ENCODE measurements at regions not wholly inside any gene's neighbourhood (a gene's known extent, or its start where the extent isn't known, plus 50 kb on each side); places are given as distances from the start of the nearest gene placed in this dataset.

- no peak for TF ChIP-seq USF1 (IDR thresholded peaks at IDR 0.05; ENCODE audit: borderline replicate concordance, low read depth)
Measured at GRCh38 chr3:73926360-73927202, 301.8 kb upstream of the PDZRN3 start (continued).

DNA sequence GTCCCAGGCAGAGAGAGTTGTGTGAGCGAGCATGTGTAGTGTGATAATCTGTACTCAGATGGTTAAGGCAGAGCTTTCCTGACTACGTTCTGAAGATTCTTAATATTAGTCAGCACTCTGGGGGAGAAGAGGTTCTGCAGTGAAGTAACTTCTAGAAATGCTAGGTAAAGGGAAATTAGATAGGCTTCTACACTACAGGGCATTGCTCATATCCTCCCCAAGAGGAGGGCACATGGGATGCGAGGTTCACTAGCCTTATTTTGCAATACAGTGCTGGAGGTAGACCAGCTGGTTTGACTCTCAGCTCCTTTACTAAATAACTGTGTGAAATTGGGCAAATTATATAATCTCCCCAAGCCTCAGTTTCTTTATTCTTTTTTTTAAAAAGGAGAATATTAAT is 300.3 kb upstream of the PDZRN3 start:
- peaks cover 0 to 2% of the 10 kb centered on the region in 2 experiments; a peak in 1 of 4 replicates for H3K4me1 ChIP-seq (ENCODE audit: control insufficient read depth in 1 of 2, insufficient read depth in 2 of 2, low read depth in 1 of 2, low read length in 1 of 2)
- H3K27me3 ChIP-seq (ENCODE audit: insufficient read depth) = no peaks in the 10 kb centered on the region
- POLR2A ChIA-PET = no interaction called here
- no peak overlapping the region for H2AFZ ChIP-seq (ENCODE audit: low read depth)
- H3K9ac ChIP-seq = no peak overlapping the region
- no peak for DNase-seq
- 36% methylated on average over 3 of the region's 3 CpGs for WGBS (ENCODE audit: low lambda C conversion rate)
- H3K4me3 ChIP-seq (ENCODE audit: low read depth in 2 of 2, low read length in 1 of 2) = no peak overlapping the region
- no peaks in the 10 kb centered on the region for H3K9me3 ChIP-seq
- H3K79me2 ChIP-seq (ENCODE audit: insufficient read depth) = no peaks in the 10 kb centered on the region
- no peaks in the 10 kb centered on the region for H3K36me3 ChIP-seq (replicated peaks in 1 of 2; ENCODE audit: control insufficient read depth in 1 of 2, insufficient read depth in 2 of 2, low read length in 1 of 2)
- CTCF ChIA-PET = no interaction called here
- no peaks in the 10 kb centered on the region for H3F3A ChIP-seq (replicated peaks; ENCODE audit: insufficient read depth)
- H4K20me1 ChIP-seq (ENCODE audit: insufficient read depth) = no peaks in the 10 kb centered on the region
- H3K4me2 ChIP-seq = no peak overlapping the region
- no peak overlapping the region for H3K27ac ChIP-seq (ENCODE audit: low read depth in 2 of 2, low read length in 1 of 2)
- no peak for TF ChIP-seq ZBTB33 (IDR thresholded peaks at IDR 0.05; ENCODE audit: borderline replicate concordance, low read depth)
- TF ChIP-seq NFIC (IDR thresholded peaks at IDR 0.05; ENCODE audit: borderline replicate concordance) = no peak
- TF ChIP-seq, protein P1, sequence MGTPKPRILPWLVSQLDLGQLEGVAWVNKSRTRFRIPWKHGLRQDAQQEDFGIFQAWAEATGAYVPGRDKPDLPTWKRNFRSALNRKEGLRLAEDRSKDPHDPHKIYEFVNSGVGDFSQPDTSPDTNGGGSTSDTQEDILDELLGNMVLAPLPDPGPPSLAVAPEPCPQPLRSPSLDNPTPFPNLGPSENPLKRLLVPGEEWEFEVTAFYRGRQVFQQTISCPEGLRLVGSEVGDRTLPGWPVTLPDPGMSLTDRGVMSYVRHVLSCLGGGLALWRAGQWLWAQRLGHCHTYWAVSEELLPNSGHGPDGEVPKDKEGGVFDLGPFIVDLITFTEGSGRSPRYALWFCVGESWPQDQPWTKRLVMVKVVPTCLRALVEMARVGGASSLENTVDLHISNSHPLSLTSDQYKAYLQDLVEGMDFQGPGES (IDR thresholded peaks at IDR 0.05; ENCODE audit: low read depth, low read length) = no peak
- TF ChIP-seq ELF1 (IDR thresholded peaks at IDR 0.05) = no peak
- no peak for TF ChIP-seq SMC3 (IDR thresholded peaks at IDR 0.05; ENCODE audit: low read depth, low read length)
- TF ChIP-seq EP300 (IDR thresholded peaks at IDR 0.05; ENCODE audit: borderline replicate concordance in 1 of 2, low read depth in 1 of 2, low read length in 1 of 2) = no peak
- no peak for TF ChIP-seq NRF1 (IDR thresholded peaks at IDR 0.05; ENCODE audit: low read depth, low read length)
- TF ChIP-seq POLR2AphosphoS5 (IDR thresholded peaks at IDR 0.05; ENCODE audit: low read depth, low read length) = no peak
- TF ChIP-seq, protein P2, sequence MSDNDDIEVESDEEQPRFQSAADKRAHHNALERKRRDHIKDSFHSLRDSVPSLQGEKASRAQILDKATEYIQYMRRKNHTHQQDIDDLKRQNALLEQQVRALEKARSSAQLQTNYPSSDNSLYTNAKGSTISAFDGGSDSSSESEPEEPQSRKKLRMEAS (IDR thresholded peaks at IDR 0.05; ENCODE audit: low read depth) = no peak
- TF ChIP-seq TCF12 (IDR thresholded peaks at IDR 0.05) = no peak
- TF ChIP-seq MXI1 (IDR thresholded peaks at IDR 0.05; ENCODE audit: low read depth, low read length) = no peak
- TF ChIP-seq MEF2A (IDR thresholded peaks at IDR 0.05; ENCODE audit: borderline replicate concordance, low read depth) = no peak
- no peak for TF ChIP-seq FOXJ3 (CRISPR knock-in tag; IDR thresholded peaks at IDR 0.05)
- TF ChIP-seq YY1 (IDR thresholded peaks at IDR 0.05; ENCODE audit: low read depth) = no peak
- TF ChIP-seq GABPA (IDR thresholded peaks at IDR 0.05; ENCODE audit: low read depth) = no peak
- TF ChIP-seq CHD2 (IDR thresholded peaks at IDR 0.05; ENCODE audit: low read length, partially characterized antibody) = no peak
- no peak for TF ChIP-seq FOXM1 (IDR thresholded peaks at IDR 0.05; ENCODE audit: low read depth)
- TF ChIP-seq FOSL2 (IDR thresholded peaks at IDR 0.05; ENCODE audit: borderline replicate concordance, low read depth) = no peak
- H3K9me2 ChIP-seq = no peaks in the 10 kb centered on the region
